NCI-H2171 treated with DMSO at 0.1 percent for 48 hours (cell line): ENCODE measurements at regions not wholly inside any gene's neighbourhood (a gene's known extent, or its start where the extent isn't known, plus 50 kb on each side); places are given as distances from the start of the nearest gene placed in this dataset.

ENCODE experiments used
- DNase-seq: peaks from one replicate; lab custom pipeline; 2025; lab: John Stamatoyannopoulos, UW

GRCh38 chr1:208844158-208844557, 600.0 kb upstream of the PLXNA2 start:
- DNase-seq = no peak

- DNase-seq = no peak
These were observed 604.7 kb upstream of the PLXNA2 start for GRCh38 chr1:208848854-208849253.

DNA sequence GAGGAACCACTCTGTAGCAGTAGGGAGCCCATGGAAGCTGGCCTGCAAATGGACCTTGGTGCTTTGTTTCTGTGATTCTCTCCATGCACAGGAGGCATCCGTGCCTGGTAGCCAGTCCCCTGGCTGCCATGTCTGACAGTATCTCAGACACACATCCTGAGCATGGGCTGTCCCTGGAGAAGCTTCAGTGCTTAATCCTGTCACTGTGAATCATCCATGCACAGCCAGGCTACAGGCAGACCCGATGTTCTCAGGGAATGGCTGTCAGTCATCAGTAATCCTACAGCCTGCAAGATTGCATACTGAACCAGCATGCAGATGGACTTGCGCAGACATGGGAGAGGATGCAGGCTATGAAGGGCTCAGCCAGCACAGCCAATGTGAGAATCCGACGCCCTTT, 606.3 kb upstream of the PLXNA2 start:
- no peak for DNase-seq

GRCh38 chr1:208851366-208851765, 607.2 kb upstream of the PLXNA2 start:
- peak; percentile 22 for DNase-seq

DNA sequence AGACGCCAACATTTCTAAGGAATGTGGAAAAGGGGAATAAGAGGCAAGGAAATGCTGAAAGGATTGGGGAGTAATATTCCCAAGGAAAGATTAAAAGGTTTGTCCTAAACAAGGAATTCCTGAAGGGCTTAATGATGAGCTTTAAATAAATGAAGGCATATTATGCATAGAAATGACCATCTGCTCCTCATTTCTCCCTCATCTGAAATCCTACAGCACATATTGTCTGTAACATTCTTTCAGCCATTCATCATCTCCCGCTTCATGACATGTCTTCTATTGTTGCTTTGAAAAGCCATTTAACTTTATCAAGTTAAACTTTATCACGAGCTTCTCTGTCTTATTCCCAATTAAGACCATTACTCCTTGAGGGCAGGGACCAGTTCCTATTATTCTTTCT, 608.7 kb upstream of the PLXNA2 start:
- DNase-seq = no peak

- no peak for DNase-seq
These were observed 611.2 kb upstream of the PLXNA2 start for GRCh38 chr1:208855403-208855802.

- no peak for DNase-seq
These were observed 613.3 kb upstream of the PLXNA2 start for GRCh38 chr1:208857465-208857864.

GRCh38 chr1:208858738-208859137, 614.6 kb upstream of the PLXNA2 start:
- no peak for DNase-seq

- peak; percentile 9 for DNase-seq
These were observed 620.3 kb upstream of the PLXNA2 start for GRCh38 chr1:208864366-208864965.

DNA sequence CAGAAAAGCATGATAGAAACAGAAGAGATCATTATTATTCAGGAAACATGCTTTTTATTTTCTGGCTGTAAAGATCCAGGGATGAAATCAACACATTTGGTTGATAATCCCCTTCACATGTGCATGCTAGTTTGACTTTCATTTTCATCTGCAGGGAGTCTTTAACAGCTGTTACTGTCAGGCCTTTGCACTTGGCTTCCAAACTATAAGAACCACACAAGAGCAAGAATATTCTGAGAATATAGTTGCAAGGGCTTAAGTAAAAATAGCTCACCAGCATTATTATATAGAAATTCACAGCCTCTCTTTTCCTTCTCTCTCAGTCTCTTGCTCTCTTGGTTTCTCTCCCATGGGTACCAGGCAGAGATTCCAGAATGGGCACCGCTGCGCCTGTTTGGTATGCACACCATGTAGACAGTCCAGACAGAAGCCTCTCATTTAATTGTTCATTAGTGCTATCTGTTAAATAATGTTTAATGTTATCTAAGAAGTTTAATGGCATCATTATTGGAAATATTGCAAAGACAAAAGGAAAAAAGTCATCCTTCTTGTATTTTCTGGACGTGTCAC, 622.3 kb upstream of the PLXNA2 start:
- no peak for DNase-seq

DNA sequence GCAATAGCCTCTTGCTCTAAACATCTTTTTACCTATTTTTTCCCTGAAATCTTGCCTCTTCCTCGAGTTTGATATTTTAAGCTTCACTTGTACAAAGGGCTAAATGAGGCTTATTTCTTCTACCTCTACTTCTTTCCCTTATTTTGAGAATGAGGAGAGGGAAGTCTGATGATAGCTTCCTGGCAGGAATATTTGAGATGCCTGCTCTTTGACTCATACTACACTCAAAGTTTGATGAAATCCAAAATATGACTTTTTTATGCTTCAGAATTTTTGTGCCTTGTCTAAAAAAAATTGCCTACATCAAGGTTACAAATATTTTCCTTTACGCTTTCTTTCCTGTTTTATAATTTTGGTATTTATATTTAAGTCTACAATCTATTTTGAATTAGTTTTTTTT, 624.4 kb upstream of the PLXNA2 start:
- DNase-seq = no peak

DNA sequence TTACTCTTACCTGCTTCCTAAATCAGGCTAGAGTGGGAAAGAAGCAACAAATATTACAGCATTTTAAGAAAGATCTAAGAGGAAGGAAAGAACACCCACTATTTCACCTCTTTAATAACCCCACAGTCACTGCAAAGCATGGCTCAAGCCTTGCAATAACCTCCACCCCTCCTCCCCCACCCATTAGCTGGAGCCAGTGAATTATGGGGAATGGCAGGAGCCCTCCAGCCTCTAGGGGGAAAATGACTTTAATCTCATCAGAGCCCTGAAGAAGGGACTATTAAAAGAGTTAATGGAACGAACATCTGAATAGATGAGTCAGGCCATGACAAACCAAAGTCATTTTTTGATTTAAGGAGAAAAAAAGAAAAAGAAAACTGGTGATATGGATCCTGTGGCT, 630.7 kb upstream of the PLXNA2 start:
- no peak for DNase-seq

DNA sequence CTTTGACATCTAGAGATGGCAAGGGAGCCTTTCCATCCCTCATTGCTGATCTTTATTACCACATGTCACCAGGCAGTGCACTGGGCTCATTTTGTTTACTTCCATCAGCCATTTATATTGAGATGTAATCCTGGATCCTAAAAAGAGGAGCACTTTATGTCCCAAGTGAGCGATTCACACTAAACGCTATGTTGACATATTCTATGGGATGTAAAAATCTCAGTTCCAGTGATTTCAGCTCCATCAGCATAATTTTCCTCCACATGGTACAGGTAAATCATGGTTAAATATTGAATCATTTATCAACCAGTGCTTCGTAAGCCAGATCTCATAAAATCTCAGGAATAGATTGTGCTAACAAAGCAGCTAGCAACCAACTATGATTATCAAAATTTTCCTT, 634.8 kb upstream of the PLXNA2 start:
- DNase-seq = no peak

DNA sequence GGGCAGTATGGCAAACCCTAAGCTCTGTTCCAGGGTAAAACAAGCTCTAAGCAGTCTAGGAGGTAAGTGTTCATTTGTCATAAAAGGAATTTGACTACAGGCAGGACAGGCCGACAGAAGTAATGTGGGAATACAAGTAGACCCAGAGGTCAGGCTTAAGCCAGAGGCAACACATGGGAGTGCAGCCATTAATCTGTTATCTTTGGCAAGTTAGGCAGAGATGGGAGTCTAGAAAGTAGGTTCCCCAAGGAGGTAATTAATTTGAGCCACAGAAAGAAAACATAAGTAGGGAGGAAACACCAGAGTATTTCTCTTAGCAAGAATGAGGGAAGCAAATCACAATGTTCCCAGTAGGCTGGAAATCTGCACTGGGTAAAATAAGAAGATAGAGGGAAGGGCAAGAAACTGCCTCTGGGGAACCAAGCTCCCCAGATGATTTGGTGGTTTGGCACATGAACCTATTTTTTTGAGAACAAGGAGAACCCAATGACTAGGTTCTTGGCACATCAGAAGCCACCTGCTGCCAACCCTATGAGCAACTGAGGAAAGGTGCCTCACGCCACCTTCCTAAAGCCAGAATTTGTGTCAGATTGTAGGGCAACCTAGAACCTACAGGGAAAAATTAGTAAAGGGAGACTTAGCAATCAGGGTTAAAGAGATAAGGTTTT, 636.4 kb upstream of the PLXNA2 start:
- no peak for DNase-seq

- DNase-seq = no peak
These were observed 640.9 kb upstream of the PLXNA2 start for GRCh38 chr1:208885060-208885459.

DNA sequence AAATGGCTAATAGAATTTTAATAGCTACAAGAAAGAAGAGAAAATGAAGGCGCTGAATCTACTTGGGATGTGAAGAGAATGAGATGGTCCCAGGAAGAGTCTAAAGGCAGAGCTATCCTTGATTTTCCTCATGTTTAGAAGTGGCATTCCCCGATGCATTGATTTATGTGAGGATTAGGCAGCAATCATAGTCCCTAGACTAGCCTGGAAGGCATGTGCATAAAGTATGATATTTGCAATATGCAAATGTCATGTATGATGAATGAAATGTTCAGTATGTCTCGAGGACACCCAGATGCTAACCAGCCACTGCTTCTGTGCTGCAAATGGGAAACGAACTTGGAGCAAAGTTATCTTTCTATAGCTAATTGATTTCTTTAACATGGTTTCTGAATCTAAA, 641.5 kb upstream of the PLXNA2 start:
- DNase-seq = no peak

GRCh38 chr1:208888376-208888775, 644.2 kb upstream of the PLXNA2 start:
- no peak for DNase-seq

GRCh38 chr1:208892147-208892546, 648.0 kb upstream of the PLXNA2 start:
- DNase-seq = peak; percentile 93

DNA sequence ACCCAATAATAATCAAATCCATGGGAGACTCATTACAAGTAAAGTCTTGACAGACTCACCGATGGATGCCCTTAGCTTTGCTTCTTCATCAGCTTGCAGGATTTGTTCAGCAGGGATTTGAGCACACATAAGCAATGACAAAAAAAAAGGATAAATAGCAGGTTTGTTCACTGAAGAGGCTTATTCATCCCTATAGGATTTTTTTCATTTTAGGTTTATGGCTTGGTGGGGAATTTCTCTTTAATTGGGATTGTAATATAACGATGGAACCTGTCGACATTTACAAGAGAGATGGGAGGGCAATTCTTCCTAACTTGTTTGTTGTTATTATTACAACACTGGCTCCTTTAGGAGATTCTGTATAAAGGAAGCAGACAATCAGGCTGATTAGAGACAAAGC, 649.1 kb upstream of the PLXNA2 start:
- DNase-seq = no peak

DNA sequence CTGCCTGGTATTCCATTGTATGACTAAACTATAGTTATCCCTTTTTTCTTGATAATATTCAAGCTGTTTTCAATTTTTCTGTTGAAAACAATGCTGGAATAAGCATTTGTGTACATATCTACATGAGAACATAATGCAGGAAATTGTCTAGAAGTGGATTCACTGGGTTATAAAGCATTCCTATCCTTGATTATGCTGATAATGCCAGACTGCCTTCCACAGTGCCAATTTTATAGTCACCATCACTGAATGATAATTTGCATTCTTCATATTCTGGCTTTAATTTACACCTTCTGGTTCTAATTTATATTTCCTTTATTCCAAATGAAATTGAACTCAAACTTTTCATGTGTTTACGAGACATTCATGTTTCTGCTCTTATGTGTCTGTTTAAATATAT, 651.0 kb upstream of the PLXNA2 start:
- DNase-seq = no peak

GRCh38 chr1:208895820-208896219, 651.6 kb upstream of the PLXNA2 start:
- no peak for DNase-seq

DNA sequence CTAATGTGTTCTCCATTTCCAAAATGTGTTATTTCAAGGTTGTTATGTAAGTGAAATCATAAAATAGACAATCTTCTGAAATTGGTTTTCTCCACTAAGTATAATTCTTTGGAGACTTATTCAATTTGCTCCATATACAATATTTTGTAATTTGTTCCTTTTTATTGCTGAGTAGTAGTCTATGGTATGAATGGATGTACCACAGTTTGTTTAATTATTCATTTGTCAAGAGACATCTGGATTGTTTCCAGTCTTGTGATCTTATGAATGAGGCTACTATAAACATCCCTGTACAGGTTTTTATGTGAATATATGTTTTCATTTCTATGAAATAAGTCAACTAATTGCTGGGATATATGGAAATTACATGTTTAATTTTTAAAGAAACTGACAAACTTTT, 652.6 kb upstream of the PLXNA2 start:
- DNase-seq = no peak

DNA sequence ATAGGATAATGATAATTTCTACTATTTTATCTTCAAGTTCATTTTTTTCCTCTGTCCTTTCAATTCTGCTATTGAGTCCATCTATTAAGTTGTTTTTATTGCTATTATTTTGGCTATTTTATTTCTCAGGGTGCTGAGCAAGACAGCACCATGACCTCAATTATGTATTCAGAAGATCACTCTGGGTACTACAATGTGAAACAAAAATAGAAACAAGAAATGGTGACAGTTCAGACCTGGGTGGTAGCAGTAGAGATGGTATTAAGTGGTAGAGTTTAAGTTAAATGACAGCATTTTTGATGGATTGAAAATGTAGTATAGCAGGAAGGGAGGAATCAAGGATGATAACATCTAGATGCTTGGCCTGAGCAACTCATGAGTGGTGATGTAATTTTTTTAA, 655.3 kb upstream of the PLXNA2 start:
- no peak for DNase-seq
